ENCODE measurements at regions not wholly inside any gene's neighbourhood (a gene's known extent, or its start where the extent isn't known, plus 50 kb on each side); places are given as distances from the start of the nearest gene placed in this dataset.

GRCh38 chr4:19944806-19945205 is 306.9 kb upstream of the SLIT2 start:
- TF ChIP-seq CTCF (conservative IDR thresholded peaks at IDR 0.05), result no peak
- Histone ChIP-seq H3T11ph (ENCODE audit: low read length) (no peak overlapping the region), H3K27ac (ENCODE audit: insufficient read length, low read depth, low read length) (no peak overlapping the region), H2BK5ac (ENCODE audit: insufficient read length, low read length) (no peak overlapping the region), H3K27me3 (ENCODE audit: insufficient read depth, low read length) (no peaks in the 10 kb centered on the region), H4K91ac (ENCODE audit: insufficient read length, low read depth, low read length) (no peak overlapping the region), H3K9ac (ENCODE audit: extremely low read depth, insufficient read length, low read length) (no peak overlapping the region), H2BK12ac (ENCODE audit: insufficient read length, low read depth, low read length) (no peak overlapping the region), H4K5ac (ENCODE audit: insufficient read length, low read depth, low read length) (no peak overlapping the region), H3K23me2 (ENCODE audit: insufficient read length, low read depth, low read length, poor library complexity, severe bottlenecking) (no peaks in the 10 kb centered on the region), H2BK120ac (ENCODE audit: low read depth, low read length, poor library complexity, severe bottlenecking) (no peak overlapping the region), H3K14ac (ENCODE audit: insufficient read depth, low read length) (no peak overlapping the region), H3K23ac (ENCODE audit: insufficient read length, low read depth, low read length) (no peak overlapping the region), H2AK5ac (ENCODE audit: insufficient read length, low read length) (no peak overlapping the region), H3K9me3 (ENCODE audit: control insufficient read depth, low read depth, low read length) (no peaks in the 10 kb centered on the region), H3K4me2 (ENCODE audit: insufficient read depth, insufficient read length, low read length) (no peak overlapping the region), H2BK20ac (ENCODE audit: low read depth, low read length, poor library complexity, severe bottlenecking) (no peak overlapping the region), H4K8ac (replicated peaks; ENCODE audit: insufficient read length, low read depth, low read length) (no peak overlapping the region), H3K79me1 (ENCODE audit: insufficient read depth, low read depth, low read length, poor library complexity, severe bottlenecking) (no peaks in the 10 kb centered on the region), H3K79me2 (ENCODE audit: insufficient read depth, low read length) (no peaks in the 10 kb centered on the region), H2AFZ (ENCODE audit: low read length) (no peak overlapping the region), H3K4ac (ENCODE audit: low read depth, low read length) (no peak overlapping the region), H3K18ac (ENCODE audit: insufficient read length, low read depth, low read length) (no peak overlapping the region), H4K20me1 (ENCODE audit: control insufficient read depth, insufficient read depth, insufficient read length) (no peaks in the 10 kb centered on the region), H3K56ac (ENCODE audit: insufficient read length, low read depth, low read length) (no peak overlapping the region), H3K4me1 (ENCODE audit: insufficient read depth, low read length) (no peaks in the 10 kb centered on the region; the same call in 1 of the 2 replicates), H2BK15ac (ENCODE audit: low read depth, low read length) (no peak overlapping the region)
- DNase-seq, result no peak
- peaks cover 2 to 3% of the 10 kb centered on the region in 2 experiments; a peak in 3 of 5 replicates for H3K9me3 Mint-ChIP-seq
- H3K4me1 Mint-ChIP-seq, result peaks cover 14% of the 10 kb centered on the region in 2 experiments
- H3K4me3 Mint-ChIP-seq, result no peak overlapping the region
- no peaks in the 10 kb centered on the region for H3K27me3 Mint-ChIP-seq (ENCODE audit: low read depth)
- no peaks in the 10 kb centered on the region for H3K36me3 Mint-ChIP-seq (ENCODE audit: insufficient read depth in 1 of 3, low read depth in 3 of 3)
- H3K27ac Mint-ChIP-seq, result no peak overlapping the region
- WGBS (ENCODE audit: extremely low coverage, insufficient read length, low lambda C conversion rate), result no CpG with 5 or more reads among the region's 2 CpGs
